COLO668 (cell line): ENCODE measurements at regions not wholly inside any gene's neighbourhood (a gene's known extent, or its start where the extent isn't known, plus 50 kb on each side); places are given as distances from the start of the nearest gene placed in this dataset.
"Not testable (repeated sequence)": the region's sequence is repeated elsewhere in the genome, so short reads cannot be mapped to it uniquely, and the experiment has no call there.

Experiments used
- DNase-seq: peaks from one replicate; lab custom pipeline; 2025; ENCODE audit not compliant: unreplicated experiment; lab: John Stamatoyannopoulos, UW

- no peak for DNase-seq
Measured at GRCh38 chr12:67070307-67070600, 198.9 kb upstream of the CAND1 start.

- DNase-seq = no peak
Measured at GRCh38 chr12:67070604-67071003, 198.6 kb upstream of the CAND1 start.

- DNase-seq = not testable (repeated sequence)
Measured at GRCh38 chr12:67072281-67072680, 196.9 kb upstream of the CAND1 start.

GRCh38 chr12:67073336-67073735 lies 195.8 kb upstream of the CAND1 start:
- no peak for DNase-seq

GRCh38 chr12:67074072-67074471 lies 195.1 kb upstream of the CAND1 start:
- no peak for DNase-seq

GRCh38 chr12:67077617-67078016 lies 191.5 kb upstream of the CAND1 start:
- no peak for DNase-seq

- DNase-seq = no peak
Measured at GRCh38 chr12:67078957-67079356, 190.2 kb upstream of the CAND1 start.

GRCh38 chr12:67080637-67081036 lies 188.5 kb upstream of the CAND1 start:
- no peak for DNase-seq

GRCh38 chr12:67082221-67082620 lies 186.9 kb upstream of the CAND1 start:
- DNase-seq = no peak

- DNase-seq = no peak
Measured at GRCh38 chr12:67085699-67086098, 183.5 kb upstream of the CAND1 start.

GRCh38 chr12:67086116-67086515 lies 183.0 kb upstream of the CAND1 start:
- no peak for DNase-seq

GRCh38 chr12:67088401-67089118 lies 180.6 kb upstream of the CAND1 start:
- DNase-seq = no peak

- DNase-seq = no peak
Measured at GRCh38 chr12:67091204-67091603, 178.0 kb upstream of the CAND1 start.

- no peak for DNase-seq
Measured at GRCh38 chr12:67091678-67092077, 177.5 kb upstream of the CAND1 start.

- DNase-seq = not testable (repeated sequence)
Measured at GRCh38 chr12:67092934-67093333, 176.2 kb upstream of the CAND1 start.

GRCh38 chr12:67096533-67097318 lies 172.4 kb upstream of the CAND1 start:
- DNase-seq = no peak

- no peak for DNase-seq
Measured at GRCh38 chr12:67099858-67100257, 169.3 kb upstream of the CAND1 start.

GRCh38 chr12:67103521-67103920 lies 165.6 kb upstream of the CAND1 start:
- DNase-seq = no peak

- no peak for DNase-seq
Measured at GRCh38 chr12:67107235-67107634, 161.9 kb upstream of the CAND1 start.

GRCh38 chr12:67107751-67108269 lies 161.3 kb upstream of the CAND1 start:
- DNase-seq = peak; percentile 61

- not testable (repeated sequence) for DNase-seq
Measured at GRCh38 chr12:67110345-67110744, 158.8 kb upstream of the CAND1 start.

- DNase-seq = no peak
Measured at GRCh38 chr12:67111182-67111581, 158.0 kb upstream of the CAND1 start.
